HUES6 (cell line): ENCODE measurements at regions not wholly inside any gene's neighbourhood (a gene's known extent, or its start where the extent isn't known, plus 50 kb on each side); places are given as distances from the start of the nearest gene placed in this dataset.

Experiments
- H3K27ac ChIP-seq: 2 replicates; pipeline ENCODE4 v1.7.0; 2013; ENCODE audit warnings: low read depth, mild to moderate bottlenecking, low read length, inconsistent platforms
- H3K27me3 ChIP-seq: 2 replicates; pipeline ENCODE4 v1.6.1; 2013; ENCODE audit warnings: low read length; ENCODE audit not compliant: control insufficient read depth, insufficient read depth
- H3K36me3 ChIP-seq: 2 replicates; pipeline ENCODE4 v1.6.1; 2013; ENCODE audit warnings: low read length; ENCODE audit not compliant: control insufficient read depth, insufficient read depth
- H3K4me1 ChIP-seq: 2 replicates; pipeline ENCODE4 v1.6.1; 2013; ENCODE audit warnings: low read length; ENCODE audit not compliant: control insufficient read depth, insufficient read depth
- H3K4me3 ChIP-seq: 2 replicates; pipeline ENCODE4 v1.5.1; 2013; ENCODE audit warnings: low read depth, low read length
- H3K9ac ChIP-seq: one replicate; pipeline ENCODE4 v1.6.1; 2013; ENCODE audit warnings: mild to moderate bottlenecking, low read length
- H3K9me3 ChIP-seq: 2 replicates; pipeline ENCODE4 v1.6.1; 2013; ENCODE audit warnings: low read depth, low read length; ENCODE audit not compliant: control insufficient read depth, insufficient read depth

DNA sequence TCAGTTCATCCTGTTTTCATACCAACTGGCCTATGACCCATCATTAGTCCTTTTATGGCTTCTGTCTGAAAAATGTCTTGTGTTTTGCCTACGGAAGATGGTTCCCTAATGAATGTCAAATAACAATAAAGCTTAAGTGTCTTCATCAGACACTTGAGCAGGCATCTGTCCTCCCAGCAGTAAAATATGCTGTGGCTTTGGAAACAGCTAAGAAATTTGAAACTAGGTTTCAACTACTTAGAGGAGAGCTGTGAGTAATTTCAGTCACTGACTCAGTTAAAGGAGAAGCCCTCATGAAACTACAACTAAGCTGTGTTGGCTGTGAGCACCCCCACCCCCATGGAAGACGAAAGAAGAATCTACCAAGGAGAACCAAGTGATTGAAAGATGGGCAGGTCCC is 409.4 kb upstream of the PPP2R3A start:
- Histone ChIP-seq H3K27me3 (no peaks in the 10 kb centered on the region), H3K36me3 (no peaks in the 10 kb centered on the region), H3K4me3 (no peak overlapping the region), H3K9me3 (no peaks in the 10 kb centered on the region), H3K27ac (no peak overlapping the region), H3K4me1 (no peaks in the 10 kb centered on the region), H3K9ac (no peak overlapping the region)

DNA sequence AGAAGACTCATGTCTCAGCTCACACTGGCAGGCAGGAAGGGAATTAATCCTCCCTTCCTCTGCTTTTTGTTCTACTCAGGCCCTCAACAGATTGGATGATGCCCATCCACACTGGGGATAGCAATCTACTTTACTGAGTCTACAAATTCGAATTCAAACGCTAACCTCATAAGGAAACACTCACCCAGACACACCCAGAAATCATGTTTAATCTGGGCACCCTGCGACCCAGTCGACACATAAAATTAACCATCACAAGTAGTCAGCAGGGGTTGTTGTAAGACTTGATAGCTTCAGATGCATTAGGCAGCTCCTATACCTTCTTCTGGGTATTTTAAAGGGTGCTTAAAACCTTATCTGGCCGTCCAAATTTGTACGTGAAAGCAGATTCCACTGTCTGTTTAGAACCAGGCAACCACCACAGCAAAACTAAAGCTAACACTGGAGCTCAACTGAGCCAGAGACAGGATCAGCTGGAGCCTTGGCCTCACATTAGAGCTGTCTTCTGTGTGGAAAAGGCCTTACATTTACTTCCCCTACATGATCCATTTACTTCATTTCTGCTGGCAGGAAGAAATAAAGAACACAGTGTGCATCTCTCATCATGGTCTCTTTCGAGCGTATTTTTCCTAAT is 407.3 kb upstream of the PPP2R3A start:
- Histone ChIP-seq H3K36me3 (no peaks in the 10 kb centered on the region), H3K9ac (no peak overlapping the region), H3K27ac (no peak overlapping the region), H3K4me1 (no peaks in the 10 kb centered on the region), H3K4me3 (no peak overlapping the region), H3K27me3 (no peaks in the 10 kb centered on the region), H3K9me3 (no peaks in the 10 kb centered on the region)

DNA sequence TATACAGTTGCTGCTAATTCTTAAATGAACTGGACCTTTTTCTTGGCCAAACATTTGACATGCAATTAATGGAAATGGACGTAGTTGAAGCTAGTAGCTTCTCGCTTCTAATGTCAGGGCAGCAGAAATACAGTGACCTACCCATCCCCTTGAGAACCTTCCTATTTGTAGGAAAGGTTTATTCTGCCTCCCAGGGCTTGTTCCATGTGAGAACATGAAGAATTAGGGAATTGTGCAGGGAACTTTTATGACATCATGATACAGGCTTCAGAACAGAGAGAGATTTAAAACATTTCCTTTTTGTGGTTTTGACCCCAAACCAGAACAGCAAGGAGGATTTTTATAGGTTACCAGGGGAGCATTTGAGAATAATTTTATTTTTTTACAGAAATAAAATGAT is 406.6 kb upstream of the PPP2R3A start:
- Histone ChIP-seq H3K27me3 (no peaks in the 10 kb centered on the region), H3K4me3 (no peak overlapping the region), H3K27ac (no peak overlapping the region), H3K4me1 (no peaks in the 10 kb centered on the region), H3K36me3 (no peaks in the 10 kb centered on the region), H3K9me3 (no peaks in the 10 kb centered on the region), H3K9ac (no peak overlapping the region)

DNA sequence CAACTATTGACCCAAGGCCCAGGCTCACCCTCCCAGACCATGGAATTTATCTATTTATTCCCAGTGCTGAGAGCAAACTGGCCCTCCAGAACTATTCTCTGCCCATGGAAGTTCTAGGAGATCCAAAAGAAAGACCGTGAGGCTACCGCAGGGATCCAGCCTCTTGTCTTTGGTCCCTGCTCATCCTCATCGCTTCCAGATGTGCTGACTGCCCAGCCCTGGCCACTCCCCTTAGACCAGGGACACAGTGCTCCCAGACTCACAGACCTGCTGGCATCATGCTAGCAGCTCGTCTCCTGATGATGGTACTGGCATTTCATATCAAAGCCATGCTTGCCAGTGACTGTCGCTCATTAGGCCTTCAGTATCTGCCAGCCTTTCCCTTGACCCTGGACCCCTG is 405.7 kb upstream of the PPP2R3A start:
- no peaks in the 10 kb centered on the region for H3K4me1 ChIP-seq
- H3K9me3 ChIP-seq, result no peaks in the 10 kb centered on the region
- H3K27ac ChIP-seq, result no peak overlapping the region
- no peak overlapping the region for H3K9ac ChIP-seq
- H3K4me3 ChIP-seq, result no peak overlapping the region
- no peaks in the 10 kb centered on the region for H3K36me3 ChIP-seq
- H3K27me3 ChIP-seq, result no peaks in the 10 kb centered on the region

DNA sequence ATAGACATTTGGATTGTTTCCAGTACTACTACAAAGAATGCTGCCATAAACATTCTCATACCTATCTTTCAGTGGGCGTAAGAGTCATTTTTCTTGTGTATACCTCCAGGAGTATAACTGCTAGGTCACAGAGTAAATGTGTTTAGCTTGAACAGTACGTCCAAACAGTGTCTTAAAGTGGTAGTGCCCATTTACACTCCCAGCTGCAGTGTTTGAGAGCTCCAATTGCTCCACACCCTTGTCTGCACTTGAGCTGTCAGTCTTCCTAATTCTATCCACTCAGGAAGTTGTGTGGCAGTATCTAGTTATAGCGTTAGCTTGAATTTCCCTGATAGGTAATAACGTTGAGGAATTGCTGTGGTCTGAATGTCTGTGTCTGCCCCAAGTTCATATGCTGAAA is 404.7 kb upstream of the PPP2R3A start:
- Histone ChIP-seq H3K4me1 (no peaks in the 10 kb centered on the region), H3K9ac (no peak overlapping the region), H3K36me3 (no peaks in the 10 kb centered on the region), H3K27me3 (no peaks in the 10 kb centered on the region), H3K4me3 (no peak overlapping the region), H3K27ac (no peak overlapping the region), H3K9me3 (no peaks in the 10 kb centered on the region)

DNA sequence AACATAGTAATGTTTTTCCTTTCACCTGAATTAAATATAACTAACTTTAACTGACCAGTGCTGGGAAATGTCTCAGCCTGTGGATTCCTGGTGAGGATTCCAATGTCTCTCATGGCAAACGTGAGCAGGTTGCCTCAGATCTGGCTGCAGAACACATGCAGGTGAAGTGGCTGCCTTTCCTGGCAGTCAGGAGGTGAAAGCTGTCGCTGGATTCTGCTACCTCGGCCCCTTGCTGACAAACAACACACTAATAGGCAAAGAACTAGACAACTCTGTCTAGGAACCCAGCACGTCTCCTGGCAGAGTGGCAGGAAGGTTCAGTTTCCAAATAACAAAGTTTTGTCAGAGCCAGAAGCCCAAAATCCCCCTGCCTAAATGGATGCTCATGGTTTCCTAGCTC is 400.8 kb upstream of the PPP2R3A start:
- H3K4me1 ChIP-seq, result no peaks in the 10 kb centered on the region
- no peak overlapping the region for H3K27ac ChIP-seq
- no peaks in the 10 kb centered on the region for H3K27me3 ChIP-seq
- H3K9me3 ChIP-seq, result no peaks in the 10 kb centered on the region
- H3K36me3 ChIP-seq, result no peaks in the 10 kb centered on the region
- H3K9ac ChIP-seq, result no peak overlapping the region
- H3K4me3 ChIP-seq, result no peak overlapping the region

DNA sequence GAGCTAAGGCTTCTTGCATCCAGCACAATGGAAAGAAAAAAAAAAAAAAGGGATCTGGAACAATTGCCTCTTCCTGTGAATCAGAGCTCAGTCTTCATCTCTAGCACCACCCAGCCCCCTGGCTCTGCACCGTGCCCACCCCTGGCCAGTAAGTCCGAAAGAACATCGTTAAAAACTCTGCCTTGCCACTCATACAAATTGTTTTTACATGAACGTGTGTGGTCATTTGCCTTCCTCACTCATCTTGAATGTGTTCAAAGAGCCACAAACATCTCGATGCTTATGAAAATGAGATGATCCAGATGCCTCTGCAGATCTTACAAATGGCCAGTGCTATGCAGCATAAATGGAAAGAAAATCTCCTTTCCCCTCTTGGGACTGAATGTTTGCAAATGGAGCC is 400.0 kb upstream of the PPP2R3A start:
- no peaks in the 10 kb centered on the region for H3K4me1 ChIP-seq
- H3K9ac ChIP-seq, result no peak overlapping the region
- H3K36me3 ChIP-seq, result no peaks in the 10 kb centered on the region
- H3K27ac ChIP-seq, result no peak overlapping the region
- H3K27me3 ChIP-seq, result no peaks in the 10 kb centered on the region
- H3K9me3 ChIP-seq, result no peaks in the 10 kb centered on the region
- H3K4me3 ChIP-seq, result no peak overlapping the region

DNA sequence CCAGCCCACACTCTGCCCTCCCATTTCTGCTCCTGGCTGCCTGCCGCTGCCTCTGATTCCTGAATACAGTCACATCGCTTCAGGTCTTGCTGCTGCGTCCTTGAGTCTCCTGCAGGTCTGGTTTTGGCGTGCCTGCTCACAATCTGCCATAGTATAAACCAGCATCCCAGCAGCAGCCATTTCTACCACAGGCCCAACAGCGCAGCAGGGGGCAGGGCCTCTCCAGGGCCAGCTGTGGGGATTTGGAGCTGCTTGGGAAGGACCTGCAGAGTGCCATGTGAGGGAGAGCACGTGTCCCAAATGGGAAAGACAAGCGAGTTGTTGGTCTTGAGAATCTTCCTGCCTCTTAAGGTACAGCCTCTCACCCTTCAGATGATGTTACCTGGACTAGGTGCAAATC is 398.3 kb upstream of the PPP2R3A start:
- Histone ChIP-seq H3K9ac (no peak overlapping the region), H3K36me3 (no peaks in the 10 kb centered on the region), H3K27ac (no peak overlapping the region), H3K9me3 (no peaks in the 10 kb centered on the region), H3K4me1 (no peaks in the 10 kb centered on the region), H3K27me3 (no peaks in the 10 kb centered on the region), H3K4me3 (no peak overlapping the region)

DNA sequence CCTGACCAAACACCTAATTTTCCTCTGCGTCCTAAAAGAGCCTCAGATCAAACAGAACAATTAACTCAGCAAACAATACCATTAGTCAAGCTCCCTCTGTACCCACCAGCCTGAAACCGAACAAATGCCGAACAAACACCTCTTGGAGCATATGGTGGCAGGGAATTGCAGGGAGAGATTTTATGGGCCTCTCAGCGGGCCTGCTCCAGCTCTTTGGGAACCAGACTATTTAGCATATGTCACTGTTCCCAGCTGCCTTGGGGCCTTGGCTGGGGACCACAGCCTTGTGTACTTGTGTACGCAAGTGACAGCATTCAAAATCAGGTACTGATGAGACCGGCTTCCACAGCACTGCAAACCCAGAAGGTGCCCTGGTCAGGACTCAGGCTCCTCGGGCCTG is 388.8 kb upstream of the PPP2R3A start:
- H3K9me3 ChIP-seq, result peaks cover 7% of the 10 kb centered on the region
- no peak overlapping the region for H3K27ac ChIP-seq
- no peak overlapping the region for H3K9ac ChIP-seq
- H3K4me3 ChIP-seq, result no peak overlapping the region
- H3K27me3 ChIP-seq, result no peaks in the 10 kb centered on the region
- no peaks in the 10 kb centered on the region for H3K36me3 ChIP-seq
- no peaks in the 10 kb centered on the region for H3K4me1 ChIP-seq

DNA sequence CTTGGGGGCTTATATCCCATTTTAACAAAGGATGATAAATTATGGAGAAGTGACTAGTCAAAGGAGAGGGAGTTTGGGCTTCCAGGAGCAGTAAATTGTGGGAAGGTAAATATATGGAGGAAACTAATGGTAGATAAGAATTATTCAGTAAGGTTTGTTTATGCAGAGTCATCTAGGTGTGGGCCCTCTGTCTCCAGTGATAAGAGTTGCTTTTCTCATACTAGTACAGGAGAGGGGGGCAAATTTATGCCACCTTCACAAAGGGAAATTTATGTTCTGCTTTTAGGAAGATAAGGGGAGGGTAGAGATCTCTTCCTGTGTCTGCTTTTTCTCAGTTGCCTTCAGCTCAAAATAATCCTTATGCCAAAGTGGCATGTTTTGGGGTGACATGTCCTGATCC is 383.7 kb upstream of the PPP2R3A start:
- Histone ChIP-seq H3K4me3 (no peak overlapping the region), H3K9me3 (peaks cover 12% of the 10 kb centered on the region), H3K4me1 (peaks cover 11% of the 10 kb centered on the region), H3K9ac (no peak overlapping the region), H3K27ac (no peak overlapping the region), H3K36me3 (no peaks in the 10 kb centered on the region), H3K27me3 (no peaks in the 10 kb centered on the region)

DNA sequence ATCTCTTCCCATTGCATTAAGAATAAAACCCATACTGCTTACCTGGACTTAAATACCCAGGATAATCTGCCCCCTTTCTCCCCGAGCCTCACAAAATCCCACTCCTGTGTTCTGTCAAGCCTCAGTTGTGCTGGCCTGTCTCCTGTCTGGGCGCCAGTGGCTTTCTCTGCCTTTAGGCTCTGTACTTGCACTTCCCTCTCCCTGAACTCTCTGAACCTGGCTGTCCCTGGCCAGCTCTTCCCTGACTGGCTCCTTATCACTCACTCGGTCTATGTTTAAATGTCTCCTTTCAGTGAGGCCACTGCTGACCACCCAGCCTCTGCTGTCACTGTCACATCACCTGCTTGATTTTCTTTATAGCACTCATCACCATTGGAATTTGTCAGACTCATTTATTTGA is 382.7 kb upstream of the PPP2R3A start:
- no peak overlapping the region for H3K27ac ChIP-seq
- H3K27me3 ChIP-seq, result no peaks in the 10 kb centered on the region
- no peak overlapping the region for H3K4me3 ChIP-seq
- peaks cover 12% of the 10 kb centered on the region for H3K9me3 ChIP-seq
- H3K4me1 ChIP-seq, result peaks cover 11% of the 10 kb centered on the region
- no peaks in the 10 kb centered on the region for H3K36me3 ChIP-seq
- H3K9ac ChIP-seq, result no peak overlapping the region

DNA sequence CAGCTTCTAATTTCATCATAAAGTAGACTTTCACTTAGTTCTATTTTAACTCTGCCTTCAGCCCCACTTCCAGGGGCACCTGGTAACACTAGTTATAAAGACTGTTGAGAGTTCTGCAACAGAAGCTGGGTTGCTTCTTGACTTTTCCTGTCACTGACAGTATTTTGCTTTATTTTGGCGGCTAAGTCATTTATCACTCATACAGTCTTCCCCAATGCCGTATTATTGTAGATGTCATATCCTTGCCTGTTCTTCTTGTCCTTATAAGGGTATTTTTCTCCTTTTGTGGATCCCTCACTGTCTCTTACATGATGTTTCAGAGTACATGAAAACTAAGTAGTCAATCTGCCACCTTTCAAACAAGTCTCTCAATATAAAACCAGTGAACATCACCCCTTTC is 369.0 kb upstream of the PPP2R3A start:
- Histone ChIP-seq H3K36me3 (no peaks in the 10 kb centered on the region), H3K9me3 (no peaks in the 10 kb centered on the region), H3K9ac (no peak overlapping the region), H3K4me3 (no peak overlapping the region), H3K4me1 (peaks cover 20% of the 10 kb centered on the region; the same call in 1 of the 2 replicates), H3K27me3 (no peaks in the 10 kb centered on the region), H3K27ac (no peak overlapping the region)
